ENCODE measurements at regions not wholly inside any gene's neighbourhood (a gene's known extent, or its start where the extent isn't known, plus 50 kb on each side); places are given as distances from the start of the nearest gene placed in this dataset.
"Not testable (repeated sequence)": the region's sequence is repeated elsewhere in the genome, so short reads cannot be mapped to it uniquely, and the experiment has no call there.

DNA sequence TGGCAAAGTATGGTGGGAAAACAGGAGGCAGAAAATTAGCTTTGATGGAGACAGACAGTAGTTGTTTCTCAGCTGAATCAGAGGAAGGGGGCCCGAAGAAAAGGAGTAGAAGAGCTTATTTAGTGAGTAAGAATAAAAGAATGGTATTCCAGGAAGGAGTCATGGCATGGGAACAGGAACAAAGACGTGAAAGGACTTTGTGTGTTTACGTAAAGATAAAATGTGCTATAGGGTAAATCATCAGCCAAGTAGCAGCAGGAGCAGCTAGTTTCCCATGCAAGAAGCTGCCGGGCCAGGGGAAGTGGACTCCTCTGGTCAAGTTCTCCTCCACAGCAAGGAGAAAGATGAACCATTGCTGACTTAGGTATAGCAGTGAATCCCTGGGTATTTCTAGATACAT lies 454.5 kb downstream of the HINT1 start:
- DNase-seq: no peak

- no peak for DNase-seq
These were observed 456.3 kb downstream of the HINT1 start for GRCh38 chr5:130708754-130709153.

DNA sequence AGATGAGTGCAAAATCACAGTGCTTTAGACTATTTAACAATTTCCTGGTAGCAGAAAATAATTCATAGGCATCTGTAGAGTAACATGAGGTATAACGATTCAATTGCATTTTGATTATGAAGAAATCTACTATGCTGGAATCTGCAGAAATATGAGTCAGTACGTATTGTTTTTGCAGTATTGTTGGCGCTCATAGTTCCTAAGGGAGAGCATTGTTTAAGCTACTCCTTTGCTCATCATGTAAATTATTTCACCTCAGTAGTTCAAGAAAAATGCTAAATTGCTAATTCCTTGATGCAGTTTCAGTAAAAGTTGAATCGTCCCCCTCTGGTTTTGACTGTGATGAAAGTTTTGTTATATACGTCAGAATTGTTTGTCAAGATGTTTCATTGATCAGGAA lies 458.4 kb downstream of the HINT1 start:
- no peak for DNase-seq

GRCh38 chr5:130705368-130705767 lies 459.7 kb downstream of the HINT1 start:
- DNase-seq: no peak

DNA sequence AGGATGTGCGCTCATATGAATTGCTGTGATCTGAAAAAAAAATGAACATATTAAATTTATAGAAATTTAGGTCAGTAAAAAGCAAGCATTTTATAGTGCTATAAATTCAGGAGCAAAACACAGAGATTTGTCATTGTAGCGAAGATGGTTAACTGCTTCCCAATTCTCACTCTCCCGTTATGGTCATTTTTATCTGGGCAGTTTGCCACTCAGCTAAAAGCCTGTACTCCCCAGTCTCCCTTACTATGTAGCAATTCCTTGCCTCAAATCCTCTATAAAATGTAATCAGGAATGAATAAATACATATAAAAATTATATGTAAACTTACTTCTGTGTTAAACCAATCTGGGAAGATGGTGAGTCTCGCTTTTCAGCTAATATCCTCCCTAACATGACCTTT lies 471.5 kb downstream of the HINT1 start:
- DNase-seq: no peak

- no peak for DNase-seq
These were observed 472.3 kb downstream of the HINT1 start for GRCh38 chr5:130692770-130693169.

- no peak for DNase-seq
These were observed 475.2 kb downstream of the HINT1 start for GRCh38 chr5:130689831-130690230.

GRCh38 chr5:130687085-130687733 lies 477.8 kb downstream of the HINT1 start:
- no peak for DNase-seq

DNA sequence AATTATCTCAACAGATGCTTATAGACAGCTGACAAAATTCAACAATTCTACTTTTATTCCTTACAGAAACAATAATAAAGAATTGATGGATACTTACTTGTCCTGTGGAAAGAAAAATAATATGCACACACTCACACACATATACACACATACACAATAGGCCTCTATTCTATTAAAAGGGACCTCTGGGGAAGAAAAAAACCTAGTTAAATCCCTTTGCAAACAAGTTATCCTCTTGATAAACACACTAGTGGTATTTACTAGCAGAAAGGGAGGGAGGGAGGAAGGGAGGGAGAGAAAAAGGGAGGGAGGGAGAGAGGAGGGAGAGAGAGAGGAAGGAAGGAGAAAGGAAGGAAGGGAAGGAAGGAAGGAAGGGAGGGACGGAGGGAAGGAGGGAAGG lies 486.4 kb downstream of the HINT1 start:
- no peak for DNase-seq

DNA sequence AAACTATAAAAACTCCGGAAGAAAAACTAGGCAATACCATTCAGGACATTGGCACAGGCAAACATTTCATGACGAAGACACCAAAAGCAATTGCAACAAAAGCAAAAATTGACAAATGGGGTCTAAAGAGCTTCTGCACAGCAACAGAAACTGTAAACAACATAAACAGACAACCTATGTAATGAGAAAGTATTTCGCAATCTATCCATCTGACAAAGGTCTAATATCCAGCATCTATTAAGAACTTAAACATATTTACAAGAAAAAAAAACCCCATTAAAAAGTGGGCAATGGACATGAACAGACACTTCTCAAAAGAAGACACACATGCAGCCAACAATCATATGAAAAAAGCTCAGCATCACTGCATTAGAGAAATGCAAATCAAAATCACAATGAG lies 498.6 kb downstream of the HINT1 start:
- DNase-seq: no peak

DNA sequence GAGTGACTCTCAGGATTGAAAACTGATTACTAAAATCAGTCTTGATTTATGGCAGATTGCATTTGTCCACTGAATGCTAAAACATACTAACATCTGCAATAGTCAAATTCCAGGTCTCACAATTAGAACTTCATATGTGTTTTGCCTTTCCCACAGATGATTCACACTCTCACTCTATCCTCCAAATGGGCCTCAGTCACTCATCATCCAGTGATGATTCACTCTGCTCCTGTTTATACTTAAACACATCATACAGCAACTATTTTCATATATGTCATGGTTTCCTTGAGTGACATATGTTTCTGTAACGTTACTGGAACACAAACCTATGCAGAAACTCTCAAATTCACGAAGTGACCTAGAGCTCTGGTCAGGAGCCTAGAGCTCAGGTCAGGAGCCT lies 512.9 kb downstream of the HINT1 start:
- no peak for DNase-seq

DNA sequence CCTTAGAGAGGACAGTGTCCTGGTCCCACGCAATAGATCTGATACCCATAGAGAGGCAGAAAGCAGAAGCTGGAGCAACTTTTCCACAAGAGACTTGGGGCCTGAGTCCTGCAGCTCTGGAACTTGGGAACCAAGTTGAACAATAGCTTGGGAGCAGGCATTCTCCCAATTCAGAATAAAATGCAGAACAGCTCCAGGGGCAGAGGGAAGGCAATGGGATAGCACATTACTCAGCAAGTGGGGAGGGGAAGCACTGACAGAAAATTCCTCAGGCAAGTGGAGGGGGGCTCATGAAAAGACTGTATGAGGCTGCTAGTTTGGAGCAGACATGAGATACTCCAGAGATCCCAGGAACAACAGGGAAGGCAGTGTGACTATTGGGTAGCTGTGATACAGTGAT lies 513.6 kb downstream of the HINT1 start:
- no peak for DNase-seq

DNA sequence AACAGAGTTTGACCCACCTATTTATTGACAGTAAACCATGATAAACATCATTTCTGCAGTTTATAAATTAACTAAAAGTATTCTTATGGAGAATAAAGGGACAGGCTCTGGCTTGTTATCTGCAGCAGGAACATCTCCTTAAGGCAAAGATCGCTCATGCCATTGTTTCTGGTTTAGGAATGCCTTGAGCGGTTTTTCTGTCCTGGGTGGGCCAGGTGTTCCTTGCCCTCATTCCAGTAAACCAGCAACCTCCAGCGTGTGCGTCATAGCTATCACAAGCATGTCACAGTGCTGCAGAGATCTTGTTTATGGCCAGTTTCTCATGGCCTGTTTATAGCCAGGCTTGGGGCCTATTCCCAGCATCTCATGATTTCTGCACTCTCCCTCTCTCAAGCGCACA lies 521.7 kb downstream of the HINT1 start:
- DNase-seq: no peak

DNA sequence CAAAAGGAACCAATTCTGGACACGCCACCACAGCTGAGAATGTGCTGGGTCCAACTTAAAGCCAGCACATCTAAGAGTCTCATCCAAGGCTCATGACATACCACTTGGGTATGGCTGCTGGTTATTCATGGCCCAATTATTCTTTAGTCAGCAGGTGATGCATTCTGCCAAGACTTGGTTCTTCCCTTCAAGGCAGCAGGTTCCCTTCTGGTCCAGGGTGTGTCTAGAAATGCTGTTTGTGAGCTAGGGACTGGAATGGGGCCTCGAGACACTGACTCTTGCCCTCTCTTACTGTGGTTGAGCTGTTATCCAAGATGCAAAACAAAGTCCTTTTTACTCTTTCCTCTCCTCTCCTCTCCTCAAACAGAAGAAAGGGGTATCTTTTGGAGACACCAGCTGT lies 522.6 kb downstream of the HINT1 start:
- no peak for DNase-seq

DNA sequence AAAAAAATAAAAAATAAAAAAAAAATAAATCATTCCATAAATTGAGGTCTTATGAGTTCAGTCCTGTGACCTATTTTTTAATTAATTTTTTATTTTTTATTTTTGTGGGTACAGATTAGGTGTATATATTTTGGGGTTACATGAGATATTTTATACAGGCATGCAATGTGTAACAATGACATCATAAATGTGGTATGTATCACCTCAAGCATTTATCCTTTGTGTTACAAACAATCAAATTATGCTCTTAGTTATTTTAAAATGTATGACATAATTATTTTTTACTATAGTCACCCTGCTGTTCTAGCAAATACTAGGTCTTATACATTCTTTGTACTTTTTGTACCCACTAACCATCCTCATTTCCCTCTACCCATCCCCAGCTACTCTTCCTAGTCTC lies 537.9 kb downstream of the HINT1 start:
- no peak for DNase-seq

DNA sequence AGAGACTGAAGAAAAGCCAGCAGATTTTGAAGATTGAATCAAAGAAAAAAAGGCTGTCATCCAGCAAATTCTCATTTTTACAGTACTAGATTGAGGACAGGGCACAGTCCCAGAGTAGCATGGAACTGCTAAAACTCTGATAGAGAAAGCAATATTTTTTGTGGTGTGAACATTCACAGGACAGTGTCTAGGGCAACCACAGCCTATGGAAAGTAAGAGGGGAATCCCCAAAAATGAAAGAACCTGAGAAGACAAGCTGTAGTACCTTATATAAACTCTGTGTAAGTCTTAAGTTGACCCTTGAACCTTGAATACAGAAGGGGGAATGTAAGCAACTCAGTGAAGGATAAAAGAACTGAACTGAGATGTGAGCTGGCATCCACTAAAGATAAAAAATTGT lies 540.3 kb downstream of the HINT1 start:
- DNase-seq: no peak

- DNase-seq: no peak
These were observed 548.9 kb downstream of the HINT1 start for GRCh38 chr5:130616161-130616560.

DNA sequence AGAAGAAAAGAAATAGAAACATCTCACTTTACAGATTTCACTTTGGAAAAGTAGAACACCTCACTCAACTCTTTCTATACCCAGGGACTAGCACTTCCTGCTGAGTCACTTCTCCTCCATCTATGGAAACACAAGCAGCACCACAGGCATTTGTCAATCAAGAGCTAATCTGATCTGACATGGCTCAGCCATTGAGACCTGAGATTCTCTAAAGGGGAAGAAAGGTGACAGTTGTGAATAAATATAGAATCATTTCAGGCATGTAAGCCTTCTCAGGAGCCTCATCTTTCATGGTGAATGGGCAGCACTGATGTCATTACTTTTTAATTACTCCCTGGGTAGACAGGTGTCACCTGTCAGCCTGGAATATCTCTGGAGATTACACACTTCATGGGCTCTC lies 559.8 kb downstream of the HINT1 start:
- no peak for DNase-seq

DNA sequence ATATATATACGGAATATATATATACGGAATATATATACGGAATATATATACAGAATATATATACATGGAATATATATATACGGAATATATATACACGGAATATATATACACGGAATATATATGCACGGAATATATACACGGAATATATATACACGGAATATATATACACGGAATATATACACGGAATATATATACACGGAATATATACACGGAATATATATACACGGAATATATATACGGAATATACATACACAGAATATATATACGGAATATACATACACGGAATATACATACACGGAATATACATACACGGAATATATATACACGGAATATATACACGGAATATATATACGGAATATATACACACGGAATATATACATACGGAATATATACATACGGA lies 568.4 kb downstream of the HINT1 start:
- DNase-seq: not testable (repeated sequence)

GRCh38 chr5:130580264-130580663 lies 584.8 kb downstream of the HINT1 start:
- DNase-seq: no peak

GRCh38 chr5:130578354-130578753 lies 586.7 kb downstream of the HINT1 start:
- no peak for DNase-seq

DNA sequence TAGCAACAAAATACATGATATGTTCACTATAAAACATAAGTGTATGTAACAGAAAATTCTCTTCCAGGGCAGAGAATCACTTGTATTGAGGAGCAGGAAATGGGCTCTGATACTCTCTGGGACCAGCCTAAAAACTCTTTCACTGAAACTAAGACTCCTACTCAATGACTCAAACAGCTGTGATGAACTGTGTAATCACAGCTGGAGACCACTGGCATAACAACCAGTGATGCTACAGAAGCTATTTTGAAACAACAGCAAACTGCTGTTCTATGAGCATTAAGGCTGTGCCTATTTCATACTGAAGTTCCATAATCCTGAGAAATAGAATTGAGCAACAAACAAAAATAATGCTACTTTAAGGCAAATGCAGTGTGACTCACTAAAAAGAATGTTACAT lies 594.0 kb downstream of the HINT1 start:
- no peak for DNase-seq

GRCh38 chr5:130568791-130569190 lies 596.3 kb downstream of the HINT1 start:
- DNase-seq: no peak

DNA sequence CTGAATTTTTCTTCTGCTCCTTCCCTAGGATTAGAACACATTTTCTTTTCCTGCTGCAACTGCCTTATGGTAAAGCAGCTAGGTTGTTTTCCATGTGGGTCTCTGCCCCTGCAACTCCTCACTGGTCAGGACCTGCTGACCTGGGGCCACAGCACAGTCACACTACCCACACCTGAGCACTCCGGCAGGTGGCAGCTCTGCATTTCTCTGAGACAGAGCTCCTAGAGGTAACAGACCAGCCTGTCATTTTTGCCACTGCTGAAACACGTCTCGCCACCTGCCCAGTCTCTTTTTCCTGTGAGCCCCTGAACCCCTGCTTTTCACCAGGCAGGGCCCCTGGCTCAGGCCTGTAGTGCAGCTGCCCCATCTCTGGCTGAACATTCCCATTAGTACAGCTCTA lies 609.6 kb downstream of the HINT1 start:
- no peak for DNase-seq

DNA sequence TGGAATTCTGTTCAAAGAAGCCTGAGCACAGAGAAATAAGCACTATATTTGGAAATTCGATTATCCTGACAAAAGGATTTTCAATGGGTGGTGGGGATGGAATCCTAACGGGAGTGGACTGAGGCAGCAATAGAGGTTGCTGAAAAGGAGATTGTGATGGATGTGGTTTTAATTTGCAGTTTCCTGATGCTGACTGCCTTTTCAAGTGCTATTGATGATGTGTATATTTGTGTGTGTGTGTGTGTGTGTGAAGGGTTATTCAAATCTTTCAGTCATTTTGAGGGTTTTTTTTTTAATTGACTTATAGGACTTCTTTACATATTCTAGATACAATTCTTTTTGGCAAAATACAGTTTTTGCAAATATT lies 614.5 kb downstream of the HINT1 start:
- DNase-seq: no peak
